ENCODE measurements at regions not wholly inside any gene's neighbourhood (a gene's known extent, or its start where the extent isn't known, plus 50 kb on each side); places are given as distances from the start of the nearest gene placed in this dataset.

GRCh38 chr20:11604339-11604738 is 313.4 kb upstream of the BTBD3 start:
- TF ChIP-seq, protein P1, sequence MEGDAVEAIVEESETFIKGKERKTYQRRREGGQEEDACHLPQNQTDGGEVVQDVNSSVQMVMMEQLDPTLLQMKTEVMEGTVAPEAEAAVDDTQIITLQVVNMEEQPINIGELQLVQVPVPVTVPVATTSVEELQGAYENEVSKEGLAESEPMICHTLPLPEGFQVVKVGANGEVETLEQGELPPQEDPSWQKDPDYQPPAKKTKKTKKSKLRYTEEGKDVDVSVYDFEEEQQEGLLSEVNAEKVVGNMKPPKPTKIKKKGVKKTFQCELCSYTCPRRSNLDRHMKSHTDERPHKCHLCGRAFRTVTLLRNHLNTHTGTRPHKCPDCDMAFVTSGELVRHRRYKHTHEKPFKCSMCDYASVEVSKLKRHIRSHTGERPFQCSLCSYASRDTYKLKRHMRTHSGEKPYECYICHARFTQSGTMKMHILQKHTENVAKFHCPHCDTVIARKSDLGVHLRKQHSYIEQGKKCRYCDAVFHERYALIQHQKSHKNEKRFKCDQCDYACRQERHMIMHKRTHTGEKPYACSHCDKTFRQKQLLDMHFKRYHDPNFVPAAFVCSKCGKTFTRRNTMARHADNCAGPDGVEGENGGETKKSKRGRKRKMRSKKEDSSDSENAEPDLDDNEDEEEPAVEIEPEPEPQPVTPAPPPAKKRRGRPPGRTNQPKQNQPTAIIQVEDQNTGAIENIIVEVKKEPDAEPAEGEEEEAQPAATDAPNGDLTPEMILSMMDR (conservative IDR thresholded peaks at IDR 0.05; ENCODE audit: low read length), result no peak
- no peak for TF ChIP-seq EZH2phosphoT487 (IDR thresholded peaks at IDR 0.05; ENCODE audit: borderline replicate concordance)
